ENCODE measurements at regions not wholly inside any gene's neighbourhood (a gene's known extent, or its start where the extent isn't known, plus 50 kb on each side); places are given as distances from the start of the nearest gene placed in this dataset.

DNA sequence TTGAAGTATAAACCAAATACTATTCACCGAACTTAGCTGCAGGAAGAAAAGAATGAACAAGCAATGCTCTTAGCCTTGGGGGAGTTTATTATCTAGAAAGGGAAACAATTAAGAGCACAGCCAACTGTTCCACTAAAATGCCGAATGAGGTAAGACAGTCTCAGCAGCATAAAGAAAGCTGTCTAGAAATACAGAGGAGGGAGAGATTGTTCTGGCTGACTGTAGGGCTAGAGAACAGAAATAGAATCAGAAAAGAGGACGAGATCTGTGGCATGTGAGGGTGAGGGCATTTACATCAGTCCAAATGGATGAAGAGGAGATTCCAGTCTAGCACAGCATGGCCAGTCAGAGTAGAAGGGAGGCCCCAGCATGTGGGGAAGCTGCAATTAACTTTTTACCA lies 56.8 kb upstream of the TNFRSF19 start:
- ChIA-PET POLR2A (no interaction called here), CTCF (interaction anchor here (0.8 to 1.1 kb wide), 3 partner anchors 54 to 65 kb away, joined by 3 to 7 read pairs (median 7); partner anchors contain the start of gene TNFRSF19)
- no peak for DNase-seq
- H3K4me1 ChIP-seq = peaks cover 13% of the 10 kb centered on the region
- H3K36me3 Mint-ChIP-seq (ENCODE audit: insufficient read depth, unreplicated experiment) = no peaks in the 10 kb centered on the region
- no peaks in the 10 kb centered on the region for H3K9me3 Mint-ChIP-seq (ENCODE audit: unreplicated experiment)
- intact Hi-C loops (cut with micrococcal nuclease; ENCODE audit: unreplicated experiment) = no loop called here
- H3K36me3 ChIP-seq (ENCODE audit: control insufficient read depth, insufficient read depth, low read length) = no peaks in the 10 kb centered on the region
- no peak overlapping the region for H3K4me3 ChIP-seq (ENCODE audit: low read depth, low read length)
- H3K4me3 Mint-ChIP-seq (ENCODE audit: unreplicated experiment) = no peak overlapping the region
- no peaks in the 10 kb centered on the region for H3K9me3 ChIP-seq
- TF ChIP-seq, protein P1, sequence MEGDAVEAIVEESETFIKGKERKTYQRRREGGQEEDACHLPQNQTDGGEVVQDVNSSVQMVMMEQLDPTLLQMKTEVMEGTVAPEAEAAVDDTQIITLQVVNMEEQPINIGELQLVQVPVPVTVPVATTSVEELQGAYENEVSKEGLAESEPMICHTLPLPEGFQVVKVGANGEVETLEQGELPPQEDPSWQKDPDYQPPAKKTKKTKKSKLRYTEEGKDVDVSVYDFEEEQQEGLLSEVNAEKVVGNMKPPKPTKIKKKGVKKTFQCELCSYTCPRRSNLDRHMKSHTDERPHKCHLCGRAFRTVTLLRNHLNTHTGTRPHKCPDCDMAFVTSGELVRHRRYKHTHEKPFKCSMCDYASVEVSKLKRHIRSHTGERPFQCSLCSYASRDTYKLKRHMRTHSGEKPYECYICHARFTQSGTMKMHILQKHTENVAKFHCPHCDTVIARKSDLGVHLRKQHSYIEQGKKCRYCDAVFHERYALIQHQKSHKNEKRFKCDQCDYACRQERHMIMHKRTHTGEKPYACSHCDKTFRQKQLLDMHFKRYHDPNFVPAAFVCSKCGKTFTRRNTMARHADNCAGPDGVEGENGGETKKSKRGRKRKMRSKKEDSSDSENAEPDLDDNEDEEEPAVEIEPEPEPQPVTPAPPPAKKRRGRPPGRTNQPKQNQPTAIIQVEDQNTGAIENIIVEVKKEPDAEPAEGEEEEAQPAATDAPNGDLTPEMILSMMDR (IDR thresholded peaks at IDR 0.05; ENCODE audit: insufficient read depth in 1 of 2, low read depth in 1 of 2, low read length in 1 of 2, severe bottlenecking in 1 of 2, unreplicated experiment in 1 of 2) = no peak
- H3K27me3 Mint-ChIP-seq (ENCODE audit: insufficient read depth, unreplicated experiment) = no peaks in the 10 kb centered on the region
- BruUV-seq (replicated peaks) = no TSS peak
- H3K27ac Mint-ChIP-seq (ENCODE audit: unreplicated experiment) = no peak overlapping the region
- H3K27me3 ChIP-seq (replicated peaks; ENCODE audit: control insufficient read depth, insufficient read depth, low read length) = no peaks in the 10 kb centered on the region
- peaks cover 7% of the 10 kb centered on the region for H3K4me1 Mint-ChIP-seq (ENCODE audit: low read depth, unreplicated experiment)

DNA sequence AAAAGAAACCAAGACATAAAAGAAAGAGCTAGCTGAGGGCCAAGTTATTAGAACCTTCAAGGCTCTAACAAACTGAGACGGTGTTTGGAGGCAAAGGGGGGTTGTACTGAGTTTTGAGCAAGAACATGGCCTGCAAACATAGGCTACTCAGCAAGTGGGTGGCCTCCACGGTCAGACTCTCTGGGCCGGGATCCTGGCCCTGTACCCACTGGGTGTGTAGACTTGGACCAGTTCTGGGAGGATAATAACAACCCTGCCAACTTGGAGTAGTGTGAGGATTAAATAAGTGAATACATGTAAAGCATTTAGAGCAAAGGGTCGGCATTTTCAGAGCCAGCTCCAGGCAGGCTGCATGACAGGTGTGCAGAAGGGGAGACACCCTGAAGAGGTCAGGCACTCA lies 56.1 kb upstream of the TNFRSF19 start:
- CTCF ChIA-PET = interaction anchor here (0.9 kb wide), 1 partner anchor 57 kb away, joined by 3 read pairs; the partner anchor contains the start of gene TNFRSF19
- Mint-ChIP-seq H3K27ac (ENCODE audit: unreplicated experiment) (no peak overlapping the region), H3K4me3 (ENCODE audit: unreplicated experiment) (no peak overlapping the region), H3K4me1 (ENCODE audit: low read depth, unreplicated experiment) (peaks cover 7% of the 10 kb centered on the region), H3K9me3 (ENCODE audit: unreplicated experiment) (no peaks in the 10 kb centered on the region), H3K27me3 (ENCODE audit: insufficient read depth, unreplicated experiment) (no peaks in the 10 kb centered on the region), H3K36me3 (ENCODE audit: insufficient read depth, unreplicated experiment) (no peaks in the 10 kb centered on the region)
- intact Hi-C loops (cut with micrococcal nuclease; ENCODE audit: unreplicated experiment) = no loop called here
- Histone ChIP-seq H3K36me3 (ENCODE audit: control insufficient read depth, insufficient read depth, low read length) (no peaks in the 10 kb centered on the region), H3K4me3 (ENCODE audit: low read depth, low read length) (no peak overlapping the region), H3K27me3 (replicated peaks; ENCODE audit: control insufficient read depth, insufficient read depth, low read length) (no peaks in the 10 kb centered on the region), H3K4me1 (peaks cover 13% of the 10 kb centered on the region), H3K9me3 (no peaks in the 10 kb centered on the region)
- no peak for DNase-seq
- BruUV-seq (replicated peaks) = no TSS peak
- TF ChIP-seq, protein P1 (IDR thresholded peaks at IDR 0.05; ENCODE audit: insufficient read depth in 1 of 2, low read depth in 1 of 2, low read length in 1 of 2, severe bottlenecking in 1 of 2, unreplicated experiment in 1 of 2) = no peak
- POLR2A ChIA-PET = no interaction called here

DNA sequence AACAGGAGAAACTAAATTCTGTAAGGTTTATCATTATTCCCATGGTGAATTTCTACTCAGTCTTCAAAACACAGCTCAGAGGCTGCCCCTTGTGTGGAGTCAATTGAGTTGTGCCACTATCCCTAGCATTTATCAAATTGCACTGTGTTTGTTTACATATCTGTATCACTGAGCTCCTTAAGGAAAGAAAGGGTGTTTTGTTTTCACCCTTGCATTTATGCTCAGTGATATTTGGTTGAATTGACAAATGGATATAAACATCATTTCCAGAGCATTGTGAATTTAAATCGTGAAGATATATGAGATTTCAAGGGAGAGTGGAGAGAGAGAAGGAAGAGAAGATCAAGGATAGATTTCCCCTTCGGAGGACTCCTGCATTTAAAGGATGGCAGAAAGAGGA lies 55.1 kb upstream of the TNFRSF19 start:
- CTCF ChIA-PET = no interaction called here
- H3K4me1 Mint-ChIP-seq (ENCODE audit: low read depth, unreplicated experiment) = peaks cover 7% of the 10 kb centered on the region
- H3K27ac Mint-ChIP-seq (ENCODE audit: unreplicated experiment) = no peak overlapping the region
- H3K9me3 Mint-ChIP-seq (ENCODE audit: unreplicated experiment) = no peaks in the 10 kb centered on the region
- H3K27me3 ChIP-seq (replicated peaks; ENCODE audit: control insufficient read depth, insufficient read depth, low read length) = no peaks in the 10 kb centered on the region
- H3K4me1 ChIP-seq = peaks cover 13% of the 10 kb centered on the region
- DNase-seq = no peak
- no peak overlapping the region for H3K4me3 ChIP-seq (ENCODE audit: low read depth, low read length)
- POLR2A ChIA-PET = no interaction called here
- no peaks in the 10 kb centered on the region for H3K36me3 Mint-ChIP-seq (ENCODE audit: insufficient read depth, unreplicated experiment)
- intact Hi-C loops (cut with micrococcal nuclease; ENCODE audit: unreplicated experiment) = no loop called here
- no peaks in the 10 kb centered on the region for H3K36me3 ChIP-seq (ENCODE audit: control insufficient read depth, insufficient read depth, low read length)
- H3K4me3 Mint-ChIP-seq (ENCODE audit: unreplicated experiment) = no peak overlapping the region
- no peaks in the 10 kb centered on the region for H3K9me3 ChIP-seq
- no peaks in the 10 kb centered on the region for H3K27me3 Mint-ChIP-seq (ENCODE audit: insufficient read depth, unreplicated experiment)
- BruUV-seq (replicated peaks) = no TSS peak
- TF ChIP-seq, protein P1 (IDR thresholded peaks at IDR 0.05; ENCODE audit: insufficient read depth in 1 of 2, low read depth in 1 of 2, low read length in 1 of 2, severe bottlenecking in 1 of 2, unreplicated experiment in 1 of 2) = no peak

Measured in Caco-2 (cell line).